IPS-18a (cell line): ENCODE measurements at regions not wholly inside any gene's neighbourhood (a gene's known extent, or its start where the extent isn't known, plus 50 kb on each side); places are given as distances from the start of the nearest gene placed in this dataset.
"Not testable (repeated sequence)": the region's sequence is repeated elsewhere in the genome, so short reads cannot be mapped to it uniquely, and the experiment has no call there.

Experiments used
- H3K27ac ChIP-seq: one replicate; pipeline ENCODE4 v1.5.1; 2013; ENCODE audit warnings: low read length
- H3K27me3 ChIP-seq: one replicate; pipeline ENCODE4 v1.6.1; 2013; ENCODE audit warnings: mild to moderate bottlenecking, low read length; ENCODE audit not compliant: control insufficient read depth, insufficient read depth
- H3K36me3 ChIP-seq: one replicate; pipeline ENCODE4 v1.6.1; 2013; ENCODE audit warnings: low read depth, low read length; ENCODE audit not compliant: control insufficient read depth
- H3K4me1 ChIP-seq: one replicate; pipeline ENCODE4 v1.6.1; 2013; ENCODE audit warnings: low read depth, low read length; ENCODE audit not compliant: control insufficient read depth
- H3K4me3 ChIP-seq: one replicate; pipeline ENCODE4 v1.5.1; 2013; ENCODE audit warnings: low read length
- H3K9ac ChIP-seq: one replicate; pipeline ENCODE4 v1.6.1; 2013; ENCODE audit warnings: mild to moderate bottlenecking, low read length, moderate library complexity
- H3K9me3 ChIP-seq: one replicate; pipeline ENCODE4 v1.6.1; 2013; ENCODE audit warnings: low read depth, low read length; ENCODE audit not compliant: control insufficient read depth

DNA sequence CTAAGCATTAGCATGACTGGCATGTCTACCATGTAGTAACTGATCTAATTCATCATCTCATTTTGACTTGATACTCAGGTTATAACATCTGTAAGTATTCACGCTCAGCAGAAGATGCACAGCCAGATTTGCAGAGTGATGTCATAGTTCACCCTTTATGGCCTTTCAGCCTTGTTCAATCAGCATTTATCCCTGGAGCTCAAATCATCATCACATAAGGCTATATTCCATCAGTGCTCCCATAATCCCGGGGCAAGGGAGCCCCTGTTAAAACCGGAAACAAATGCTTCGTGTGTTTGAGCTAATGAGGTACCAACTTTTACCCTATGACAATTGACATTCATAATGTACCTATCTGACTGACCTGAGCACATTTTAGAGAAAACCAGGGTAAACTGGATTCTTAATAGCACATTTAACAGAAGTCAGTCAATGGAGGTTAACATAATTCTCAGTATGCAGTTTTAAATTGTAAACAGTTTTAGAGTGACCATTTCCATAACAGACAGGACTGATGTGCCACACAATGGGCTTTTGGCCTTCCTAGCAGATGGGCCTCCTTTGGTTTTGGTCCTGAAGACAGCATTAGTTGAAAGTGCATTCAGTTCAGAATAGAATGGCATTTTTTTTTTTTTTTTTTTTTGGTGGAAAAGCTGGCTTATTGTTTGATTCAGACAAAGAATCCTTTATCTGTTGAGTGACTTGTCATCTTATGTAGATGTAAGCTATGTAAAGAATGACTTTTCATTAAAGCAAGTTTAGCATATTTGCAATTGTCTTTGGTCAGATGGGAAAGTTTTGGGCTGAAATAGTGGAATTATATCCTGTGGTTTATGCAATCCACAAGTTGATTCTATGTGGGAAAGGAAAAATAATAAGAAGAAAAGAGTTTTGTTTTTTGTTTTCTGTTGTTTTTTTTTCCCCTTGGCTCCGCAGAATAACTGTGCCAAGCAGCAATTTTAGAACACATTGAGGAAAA lies 866.0 kb upstream of the ACVR2A start:
- no peaks in the 10 kb centered on the region for H3K9me3 ChIP-seq
- H3K27me3 ChIP-seq = no peaks in the 10 kb centered on the region
- H3K9ac ChIP-seq = no peak overlapping the region
- no peak overlapping the region for H3K4me3 ChIP-seq
- H3K36me3 ChIP-seq = no peaks in the 10 kb centered on the region
- H3K27ac ChIP-seq = no peak overlapping the region
- H3K4me1 ChIP-seq = peaks cover 10% of the 10 kb centered on the region

DNA sequence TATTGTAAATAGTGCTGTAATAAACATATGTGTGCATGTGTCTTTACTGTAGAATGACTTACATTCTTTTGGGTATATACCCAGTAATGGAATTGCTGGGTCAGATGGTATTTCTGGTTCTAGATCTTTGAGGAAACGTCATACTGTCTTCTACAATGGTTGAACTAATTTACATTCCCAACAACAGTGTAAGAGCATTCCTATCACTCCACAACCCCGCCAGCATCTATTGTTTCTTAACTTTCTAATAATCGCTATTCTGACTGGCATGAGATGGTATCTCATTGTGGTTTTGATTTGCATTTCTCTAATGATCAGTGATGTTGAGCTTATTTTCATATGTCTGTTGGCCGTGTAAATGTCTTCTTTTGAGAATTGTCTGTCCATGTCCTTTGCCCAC lies 873.8 kb upstream of the ACVR2A start:
- H3K27ac ChIP-seq, H3K4me3 ChIP-seq, H3K4me1 ChIP-seq, H3K27me3 ChIP-seq, H3K9ac ChIP-seq, H3K36me3 ChIP-seq, H3K9me3 ChIP-seq: not testable (repeated sequence)

GRCh38 chr2:146969703-146970102 lies 875.1 kb upstream of the ACVR2A start:
- H3K9ac ChIP-seq = not testable (repeated sequence)

DNA sequence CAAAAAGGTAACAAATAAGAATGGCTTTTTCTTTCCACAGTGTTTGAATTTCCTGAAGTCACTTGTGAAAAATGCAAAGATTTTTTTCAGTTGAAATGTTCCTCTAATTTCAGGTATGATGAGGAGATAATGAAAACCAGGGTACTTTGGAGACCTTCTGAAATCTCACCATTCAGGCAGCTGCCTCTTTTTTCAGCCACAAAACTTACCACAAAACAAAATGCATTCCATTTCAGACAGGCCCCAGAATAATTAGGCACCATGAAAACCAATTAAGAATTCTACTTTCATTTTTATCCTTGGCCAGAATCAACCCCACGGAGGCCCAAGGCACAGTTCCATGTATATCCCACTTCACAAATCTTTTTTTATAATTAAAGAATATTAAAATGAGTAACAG lies 880.3 kb upstream of the ACVR2A start:
- Histone ChIP-seq H3K4me3 (no peak overlapping the region), H3K36me3 (no peaks in the 10 kb centered on the region), H3K9me3 (peaks cover 4% of the 10 kb centered on the region), H3K27ac (no peak overlapping the region), H3K4me1 (no peaks in the 10 kb centered on the region), H3K27me3 (no peaks in the 10 kb centered on the region), H3K9ac (no peak overlapping the region)

More at GRCh38 chr2:146969703-146970102, 875.1 kb upstream of the ACVR2A start:
- not testable (repeated sequence) for H3K36me3 ChIP-seq, H3K27me3 ChIP-seq, H3K27ac ChIP-seq, H3K4me3 ChIP-seq, H3K9me3 ChIP-seq, H3K4me1 ChIP-seq

DNA sequence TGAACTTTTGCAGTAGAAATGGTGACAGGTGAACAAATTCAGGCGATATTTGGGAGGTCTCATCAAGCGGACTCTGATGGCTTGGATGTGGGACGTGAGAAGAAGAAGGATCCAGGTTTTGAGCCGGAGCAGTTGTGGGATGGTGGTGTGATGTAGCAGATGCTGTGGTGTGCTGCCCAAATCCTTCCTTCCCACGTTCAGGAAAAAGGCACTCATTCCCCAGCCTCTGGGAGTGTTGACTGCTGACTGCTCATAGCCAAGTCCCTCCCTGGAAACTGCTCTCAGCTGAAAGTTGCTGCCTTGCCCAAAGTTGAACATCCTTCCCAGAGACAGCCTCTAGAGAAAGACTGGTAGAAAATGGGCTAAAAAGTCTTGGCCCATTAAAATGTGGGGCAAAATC lies 890.3 kb upstream of the ACVR2A start:
- H3K36me3 ChIP-seq = no peaks in the 10 kb centered on the region
- no peaks in the 10 kb centered on the region for H3K27me3 ChIP-seq
- H3K9ac ChIP-seq = no peak overlapping the region
- H3K4me1 ChIP-seq = no peaks in the 10 kb centered on the region
- no peaks in the 10 kb centered on the region for H3K9me3 ChIP-seq
- no peak overlapping the region for H3K4me3 ChIP-seq
- H3K27ac ChIP-seq = no peak overlapping the region

- Histone ChIP-seq H3K27ac (no peak overlapping the region), H3K9ac (no peak overlapping the region), H3K36me3 (no peaks in the 10 kb centered on the region), H3K27me3 (no peaks in the 10 kb centered on the region), H3K4me3 (no peak overlapping the region), H3K9me3 (no peaks in the 10 kb centered on the region), H3K4me1 (no peaks in the 10 kb centered on the region)
These were observed 892.1 kb upstream of the ACVR2A start for GRCh38 chr2:146952696-146953095.

DNA sequence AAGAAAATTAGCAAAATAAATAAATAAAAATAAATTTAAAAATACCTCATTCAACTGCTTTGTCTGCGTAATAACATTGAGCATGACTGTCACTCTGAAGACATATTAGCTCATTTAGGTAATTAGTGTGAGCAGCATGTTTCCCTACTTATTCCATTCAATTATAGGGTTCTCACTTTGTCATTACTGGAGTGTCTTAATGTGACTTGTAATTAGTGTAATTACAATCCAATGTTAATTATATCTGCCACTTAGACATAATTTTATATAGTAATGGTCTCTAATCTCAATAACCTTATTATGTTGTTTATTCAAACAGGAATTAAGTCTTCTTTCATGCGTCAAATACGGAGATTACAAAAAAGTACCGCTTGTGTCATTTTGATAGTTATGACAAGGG lies 893.9 kb upstream of the ACVR2A start:
- H3K4me1 ChIP-seq = no peaks in the 10 kb centered on the region
- H3K9ac ChIP-seq = no peak overlapping the region
- no peaks in the 10 kb centered on the region for H3K9me3 ChIP-seq
- H3K27ac ChIP-seq = no peak overlapping the region
- H3K4me3 ChIP-seq = no peak overlapping the region
- H3K27me3 ChIP-seq = no peaks in the 10 kb centered on the region
- no peaks in the 10 kb centered on the region for H3K36me3 ChIP-seq

DNA sequence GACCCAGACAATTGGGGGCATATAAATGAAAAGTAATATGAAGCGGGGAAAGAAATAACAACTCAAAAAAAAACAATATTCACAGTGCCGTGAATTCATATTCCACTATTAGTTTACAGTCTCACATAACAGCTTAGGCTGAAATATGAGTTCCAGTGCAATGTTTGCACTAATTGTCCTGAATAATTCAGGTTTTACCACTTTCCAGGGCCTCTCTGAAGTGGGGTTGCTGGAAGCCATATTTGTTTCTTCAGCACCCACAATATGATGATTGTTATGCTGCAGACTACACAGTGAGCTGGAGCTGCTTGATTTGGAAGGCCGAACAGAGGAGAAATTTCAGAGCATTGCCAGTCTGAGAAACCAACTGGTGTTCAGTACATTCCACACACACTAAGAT lies 894.5 kb upstream of the ACVR2A start:
- no peaks in the 10 kb centered on the region for H3K36me3 ChIP-seq
- H3K9ac ChIP-seq = no peak overlapping the region
- no peaks in the 10 kb centered on the region for H3K4me1 ChIP-seq
- no peaks in the 10 kb centered on the region for H3K27me3 ChIP-seq
- no peaks in the 10 kb centered on the region for H3K9me3 ChIP-seq
- H3K27ac ChIP-seq = no peak overlapping the region
- H3K4me3 ChIP-seq = no peak overlapping the region

DNA sequence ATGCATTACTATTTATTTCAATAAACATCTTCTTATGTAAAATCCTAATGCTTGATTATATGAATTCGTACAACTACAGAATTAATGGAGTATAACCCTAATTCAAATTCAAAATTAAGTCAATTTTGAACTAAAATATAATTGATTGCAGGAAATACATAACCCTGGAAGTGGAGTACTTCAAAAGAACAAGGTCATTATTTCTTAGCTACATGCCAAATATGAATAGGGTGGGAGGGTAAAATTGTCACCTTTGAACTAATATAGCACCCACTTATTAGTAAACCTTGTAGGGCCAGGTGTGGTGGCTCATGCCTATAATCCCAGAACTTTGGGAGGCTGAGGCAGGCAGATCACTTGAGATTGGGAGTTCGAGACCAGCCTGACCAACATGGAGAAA lies 895.4 kb upstream of the ACVR2A start:
- Histone ChIP-seq H3K9me3 (no peaks in the 10 kb centered on the region), H3K27ac (no peak overlapping the region), H3K9ac (no peak overlapping the region), H3K4me1 (no peaks in the 10 kb centered on the region), H3K27me3 (no peaks in the 10 kb centered on the region), H3K4me3 (no peak overlapping the region), H3K36me3 (no peaks in the 10 kb centered on the region)

- Histone ChIP-seq H3K36me3 (no peaks in the 10 kb centered on the region), H3K4me3 (no peak overlapping the region), H3K27me3 (no peaks in the 10 kb centered on the region), H3K4me1 (no peaks in the 10 kb centered on the region), H3K9ac (no peak overlapping the region), H3K27ac (no peak overlapping the region), H3K9me3 (no peaks in the 10 kb centered on the region)
These were observed 900.2 kb upstream of the ACVR2A start for GRCh38 chr2:146944601-146945000.

- no peaks in the 10 kb centered on the region for H3K36me3 ChIP-seq
- no peaks in the 10 kb centered on the region for H3K4me1 ChIP-seq
- H3K27ac ChIP-seq = no peak overlapping the region
- no peaks in the 10 kb centered on the region for H3K9me3 ChIP-seq
- no peaks in the 10 kb centered on the region for H3K27me3 ChIP-seq
- no peak overlapping the region for H3K4me3 ChIP-seq
- H3K9ac ChIP-seq = no peak overlapping the region
These were observed 904.7 kb upstream of the ACVR2A start for GRCh38 chr2:146939991-146940685.

- H3K4me3 ChIP-seq = no peak overlapping the region
- H3K27ac ChIP-seq = no peak overlapping the region
- H3K4me1 ChIP-seq = no peaks in the 10 kb centered on the region
- no peaks in the 10 kb centered on the region for H3K27me3 ChIP-seq
- H3K36me3 ChIP-seq = no peaks in the 10 kb centered on the region
- no peak overlapping the region for H3K9ac ChIP-seq
- no peaks in the 10 kb centered on the region for H3K9me3 ChIP-seq
These were observed 909.9 kb upstream of the ACVR2A start for GRCh38 chr2:146934921-146935320.
